SK-N-MC (cell line): ENCODE measurements at regions not wholly inside any gene's neighbourhood (a gene's known extent, or its start where the extent isn't known, plus 50 kb on each side); places are given as distances from the start of the nearest gene placed in this dataset.

Experiments used
- DNase-seq: peaks from one replicate; pipeline ENCODE4 v3.0.0-alpha.2; 2011; ENCODE audit warnings: low read depth, low spot score
- H3K27ac ChIP-seq: fragments of 200-600 bp; sonication (generic); 2 replicates; pipeline ENCODE4 v1.5.1; 2016; ENCODE audit warnings: mixed run types
- H3K36me3 ChIP-seq: fragments of 200-600 bp; sonication (generic); 2 replicates; pipeline ENCODE4 v1.6.1; 2017; ENCODE audit warnings: antibody characterized with exemption, low read length, mixed read lengths; ENCODE audit not compliant: insufficient read depth
- H3K4me3 ChIP-seq: fragments of 200-600 bp; sonication (generic); 2 replicates; pipeline ENCODE4 v1.5.1; 2016
- H3K9ac ChIP-seq: fragments of 200-600 bp; sonication (generic); 2 replicates; pipeline ENCODE4 v1.8.0; 2017; ENCODE audit warnings: mixed run types, mixed read lengths; ENCODE audit not compliant: insufficient read length
- H3K9me3 ChIP-seq: fragments of 200-600 bp; sonication (generic); 2 replicates; pipeline ENCODE4 v1.6.1; 2017; ENCODE audit warnings: low read depth, mild to moderate bottlenecking, antibody characterized with exemption, low read length, moderate library complexity, mixed read lengths
- EZH2 ChIP-seq: fragments of 200-600 bp; sonication (generic); IDR thresholded peaks from one replicate; pipeline ENCODE4 v1.6.1; 2017; ENCODE audit warnings: antibody characterized with exemption
- FOXP2 ChIP-seq: optimal IDR thresholded peaks from 2 replicates; pipeline ENCODE3; 2011; ENCODE audit warnings: mild to moderate bottlenecking, moderate library complexity; ENCODE audit not compliant: insufficient read depth; ENCODE audit errors: extremely low read length, control extremely low read depth
- POLR2AphosphoS5 ChIP-seq: IDR thresholded peaks from 2 replicates; pipeline ENCODE4 v1.6.1; 2012; ENCODE audit warnings: mild to moderate bottlenecking, low read depth, low read length, borderline replicate concordance

DNA sequence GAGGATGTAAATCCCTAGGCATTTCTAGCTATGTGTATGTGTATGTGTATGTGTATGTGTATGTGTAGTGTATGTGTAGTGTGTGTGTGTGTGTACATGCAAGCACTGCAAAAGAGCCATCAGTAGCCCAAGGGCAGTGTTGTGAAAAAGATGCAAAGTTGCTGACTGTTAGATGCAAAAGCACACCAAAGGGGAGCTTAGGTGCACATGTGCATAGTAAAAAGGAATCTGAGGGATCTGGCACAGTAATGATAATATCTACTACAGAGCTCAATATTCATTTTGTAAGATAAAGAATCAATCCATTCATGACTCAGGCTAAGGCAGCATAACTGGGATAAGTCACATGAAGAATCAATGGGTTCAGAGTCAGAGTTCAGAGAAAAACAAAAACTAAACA lies 80.2 kb downstream of the TMEM47 start:
- no peak for TF ChIP-seq EZH2
- no peak for TF ChIP-seq POLR2AphosphoS5
- TF ChIP-seq FOXP2: no peak
- no peak for DNase-seq
- no peaks in the 10 kb centered on the region for H3K9me3 ChIP-seq
- no peak overlapping the region for H3K27ac ChIP-seq
- no peak overlapping the region for H3K4me3 ChIP-seq
- no peak overlapping the region for H3K9ac ChIP-seq
- no peaks in the 10 kb centered on the region for H3K36me3 ChIP-seq

DNA sequence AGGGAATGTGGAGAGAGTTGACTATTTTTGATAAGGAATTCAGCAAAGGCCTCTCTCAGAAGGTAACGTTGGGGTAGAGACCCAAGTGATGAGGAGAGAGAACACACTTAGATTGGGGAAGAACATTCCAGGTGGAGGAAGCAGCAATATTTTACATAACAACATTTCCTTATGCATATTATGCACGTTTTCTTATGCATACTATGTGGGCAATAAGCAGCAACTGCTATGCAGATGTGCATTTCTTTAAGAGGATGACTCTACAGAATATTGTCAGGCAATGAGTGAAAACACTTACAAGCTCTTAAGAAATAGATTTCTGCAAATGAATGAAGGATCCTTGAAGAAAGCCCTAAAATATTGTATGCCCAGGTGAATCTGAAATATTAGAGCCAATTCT lies 91.1 kb downstream of the TMEM47 start:
- no peak for DNase-seq
- TF ChIP-seq FOXP2 (no peak), EZH2 (no peak), POLR2AphosphoS5 (no peak)
- Histone ChIP-seq H3K9ac (no peak overlapping the region), H3K27ac (no peak overlapping the region), H3K9me3 (no peaks in the 10 kb centered on the region), H3K4me3 (no peak overlapping the region), H3K36me3 (no peaks in the 10 kb centered on the region)

DNA sequence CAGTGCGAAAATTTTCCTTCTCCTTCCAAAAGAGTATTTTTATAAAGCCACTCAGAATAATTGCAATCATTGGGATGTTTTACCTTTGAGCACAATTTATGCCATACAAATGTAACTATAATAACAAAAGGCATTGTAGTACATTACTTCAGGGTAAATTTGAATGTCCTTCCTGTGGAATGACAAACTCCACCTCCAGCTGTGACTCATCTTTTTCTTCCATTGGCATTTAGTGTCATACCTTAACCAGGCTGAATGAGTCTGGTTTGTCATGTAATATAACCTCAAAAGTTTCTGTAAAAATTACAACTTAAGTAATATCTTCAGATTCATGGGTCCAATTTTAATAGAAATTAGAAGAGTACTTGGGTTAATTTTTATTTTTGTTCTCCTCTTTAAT lies 93.3 kb downstream of the TMEM47 start:
- Histone ChIP-seq H3K9me3 (no peaks in the 10 kb centered on the region), H3K9ac (no peak overlapping the region), H3K27ac (no peak overlapping the region), H3K4me3 (no peak overlapping the region), H3K36me3 (no peaks in the 10 kb centered on the region)
- DNase-seq: no peak
- TF ChIP-seq EZH2 (no peak), POLR2AphosphoS5 (no peak), FOXP2 (no peak)

DNA sequence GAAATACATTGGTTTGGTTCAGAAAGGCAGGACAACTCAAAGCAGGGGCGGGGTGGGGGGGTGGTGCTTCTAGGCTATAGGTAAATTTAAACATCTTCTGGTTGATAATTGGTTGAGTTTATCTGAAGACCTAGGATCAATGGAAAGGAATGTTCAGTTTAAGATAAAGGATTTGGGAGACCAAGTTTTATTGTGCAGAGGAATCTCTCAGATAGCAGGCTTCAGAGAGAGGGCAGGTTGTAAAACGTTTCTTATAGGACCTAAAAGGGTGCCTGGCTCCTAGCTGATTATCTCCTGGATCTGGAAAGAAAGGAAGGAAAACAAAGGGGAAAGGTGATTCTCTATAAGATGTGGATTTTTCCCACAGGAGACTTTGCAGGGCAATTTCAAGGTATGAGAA lies 94.0 kb downstream of the TMEM47 start:
- H3K9ac ChIP-seq: no peak overlapping the region
- no peak for DNase-seq
- no peak overlapping the region for H3K27ac ChIP-seq
- TF ChIP-seq EZH2 (no peak), FOXP2 (no peak), POLR2AphosphoS5 (no peak)
- no peaks in the 10 kb centered on the region for H3K36me3 ChIP-seq
- H3K4me3 ChIP-seq: no peak overlapping the region
- H3K9me3 ChIP-seq: no peaks in the 10 kb centered on the region

DNA sequence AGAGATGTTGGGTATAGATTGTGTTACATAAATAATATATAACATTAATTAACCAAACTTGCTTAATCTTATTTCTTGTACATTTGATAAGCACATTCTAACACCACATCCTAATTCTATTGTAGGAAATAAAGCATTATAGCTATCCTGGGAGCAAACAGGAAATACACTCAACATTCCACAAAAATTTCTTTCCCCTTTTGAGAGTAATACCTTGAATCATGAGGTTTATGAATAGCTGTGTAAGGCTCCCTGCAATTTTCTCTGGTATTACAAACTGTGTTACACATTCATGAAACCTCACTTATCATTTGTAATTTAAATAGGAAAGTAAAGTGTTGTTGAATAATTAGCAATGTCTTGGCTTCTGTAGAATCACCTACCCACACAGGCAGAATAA lies 95.1 kb downstream of the TMEM47 start:
- Histone ChIP-seq H3K36me3 (no peaks in the 10 kb centered on the region), H3K4me3 (peak overlapping the region; percentile 8; the same call in 1 of the 2 replicates), H3K9ac (no peak overlapping the region), H3K27ac (peak overlapping the region; percentile 36; the same call in 1 of the 2 replicates), H3K9me3 (no peaks in the 10 kb centered on the region)
- no peak for TF ChIP-seq EZH2
- no peak for TF ChIP-seq FOXP2
- peak; percentile 30; the same call in 1 of the 2 replicates for TF ChIP-seq POLR2AphosphoS5
- DNase-seq: no peak

DNA sequence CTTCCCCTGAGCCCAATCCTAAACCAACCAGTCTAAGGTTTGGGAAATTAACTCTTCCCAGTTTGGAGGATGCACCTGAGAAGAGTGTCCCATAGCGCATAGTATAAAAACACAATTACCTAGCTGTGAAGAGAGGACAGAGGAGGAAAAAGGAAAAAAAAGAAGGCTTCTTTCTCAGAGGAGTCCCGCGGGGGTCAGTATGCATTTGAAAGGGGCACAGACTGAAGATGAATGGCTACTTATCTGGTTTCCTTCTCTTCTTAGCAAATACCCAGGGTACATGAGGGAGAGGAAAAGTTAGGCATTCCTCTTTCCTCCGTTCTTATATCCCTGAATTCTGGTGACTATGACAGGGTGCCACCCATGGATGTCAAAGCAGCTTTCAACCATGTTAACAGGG lies 96.9 kb downstream of the TMEM47 start:
- no peaks in the 10 kb centered on the region for H3K9me3 ChIP-seq
- H3K9ac ChIP-seq: no peak overlapping the region
- H3K36me3 ChIP-seq: no peaks in the 10 kb centered on the region
- no peak for DNase-seq
- no peak overlapping the region for H3K27ac ChIP-seq
- no peak overlapping the region for H3K4me3 ChIP-seq
- TF ChIP-seq POLR2AphosphoS5 (no peak), EZH2 (no peak), FOXP2 (no peak)

DNA sequence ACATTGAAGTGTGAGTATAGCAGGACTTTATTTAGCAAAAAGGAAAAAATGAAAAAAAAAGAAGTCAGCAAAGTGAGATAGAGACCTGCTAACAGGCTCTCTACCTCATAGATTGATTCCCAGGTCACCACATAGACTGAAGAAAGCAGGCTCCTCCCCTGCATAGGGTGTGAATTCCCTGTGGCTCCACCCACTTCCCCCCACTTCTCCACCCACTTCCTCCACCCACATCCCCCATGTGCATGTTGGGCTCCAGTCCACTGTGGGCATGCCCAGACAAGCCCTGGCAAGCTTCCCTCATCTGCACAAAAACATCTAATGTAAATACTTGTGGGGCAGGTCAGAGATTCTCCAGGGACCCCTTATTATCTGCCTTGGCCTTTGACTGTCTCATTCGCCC lies 97.8 kb downstream of the TMEM47 start:
- Histone ChIP-seq H3K9me3 (no peaks in the 10 kb centered on the region), H3K27ac (no peak overlapping the region), H3K9ac (no peak overlapping the region), H3K4me3 (no peak overlapping the region), H3K36me3 (no peaks in the 10 kb centered on the region)
- no peak for DNase-seq
- TF ChIP-seq EZH2: no peak
- TF ChIP-seq FOXP2: no peak
- no peak for TF ChIP-seq POLR2AphosphoS5

DNA sequence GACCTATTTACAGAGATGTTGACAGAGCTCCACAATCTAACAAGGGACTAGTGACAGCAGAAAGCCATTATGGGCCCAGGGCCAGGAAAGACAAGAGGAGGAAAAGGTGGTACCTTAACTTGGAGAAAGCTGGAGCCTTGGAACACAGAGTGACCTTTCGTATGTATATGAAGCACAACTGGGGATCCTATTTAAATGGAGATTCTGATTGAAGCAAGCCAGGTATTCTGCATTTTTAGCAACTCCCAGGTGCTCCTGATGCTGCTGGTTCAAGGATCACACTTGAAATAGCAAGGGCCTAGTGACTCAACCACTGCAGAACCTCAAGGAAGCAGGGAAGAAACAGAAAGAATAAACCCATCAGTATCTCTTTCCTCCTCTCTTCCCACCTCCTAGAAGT lies 99.4 kb downstream of the TMEM47 start:
- TF ChIP-seq FOXP2 (no peak), EZH2 (no peak), POLR2AphosphoS5 (no peak)
- Histone ChIP-seq H3K27ac (no peak overlapping the region), H3K36me3 (no peaks in the 10 kb centered on the region), H3K9me3 (no peaks in the 10 kb centered on the region), H3K9ac (no peak overlapping the region), H3K4me3 (no peak overlapping the region)
- no peak for DNase-seq

DNA sequence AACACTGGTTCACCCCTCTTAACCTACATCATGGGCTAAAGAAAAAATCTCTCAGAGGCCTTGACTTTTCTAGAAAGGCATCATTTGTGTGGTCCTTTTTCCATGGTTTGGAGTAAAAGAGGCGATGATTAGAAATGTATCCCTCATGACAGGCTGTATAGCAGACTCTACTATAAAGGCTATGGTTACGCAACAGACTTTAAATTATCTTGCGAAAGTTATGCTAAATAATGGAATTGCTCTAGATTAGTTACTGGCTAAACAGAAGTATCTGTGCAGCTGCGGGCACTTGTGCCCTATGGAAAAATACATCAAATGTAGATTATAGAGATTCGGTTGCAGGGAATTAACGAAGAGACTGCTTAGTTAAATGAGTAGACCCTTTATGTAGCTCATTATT lies 101.6 kb downstream of the TMEM47 start:
- TF ChIP-seq FOXP2 (no peak), POLR2AphosphoS5 (no peak), EZH2 (no peak)
- Histone ChIP-seq H3K9ac (no peak overlapping the region), H3K36me3 (no peaks in the 10 kb centered on the region), H3K4me3 (no peak overlapping the region), H3K9me3 (no peaks in the 10 kb centered on the region), H3K27ac (no peak overlapping the region)
- DNase-seq: no peak
